Femur (tissue), 1 donor: ENCODE measurements at regions not wholly inside any gene's neighbourhood (a gene's known extent, or its start where the extent isn't known, plus 50 kb on each side); places are given as distances from the start of the nearest gene placed in this dataset.

ENCODE experiments used
- DNase-seq: peaks from one replicate; pipeline ENCODE4 v3.0.0-alpha.2; 2017

- DNase-seq = no peak
These were observed 254.8 kb upstream of the ZMIZ1 start for GRCh38 chr10:78813998-78814399.

GRCh38 chr10:78814407-78814806, 254.4 kb upstream of the ZMIZ1 start:
- no peak for DNase-seq

- DNase-seq = no peak
These were observed 252.9 kb upstream of the ZMIZ1 start for GRCh38 chr10:78815702-78816334.

- DNase-seq = no peak
These were observed 251.4 kb upstream of the ZMIZ1 start for GRCh38 chr10:78817361-78817760.

GRCh38 chr10:78817804-78818203, 251.0 kb upstream of the ZMIZ1 start:
- no peak for DNase-seq

- no peak for DNase-seq
These were observed 249.3 kb upstream of the ZMIZ1 start for GRCh38 chr10:78819361-78820006.

- no peak for DNase-seq
These were observed 248.8 kb upstream of the ZMIZ1 start for GRCh38 chr10:78820007-78820362.

- DNase-seq = no peak
These were observed 247.7 kb upstream of the ZMIZ1 start for GRCh38 chr10:78821052-78821451.

- no peak for DNase-seq
These were observed 239.9 kb upstream of the ZMIZ1 start for GRCh38 chr10:78828647-78829539.

GRCh38 chr10:78829565-78829964, 239.2 kb upstream of the ZMIZ1 start:
- no peak for DNase-seq

- DNase-seq = no peak
These were observed 238.4 kb upstream of the ZMIZ1 start for GRCh38 chr10:78830062-78830975.

- DNase-seq = no peak
These were observed 237.8 kb upstream of the ZMIZ1 start for GRCh38 chr10:78830976-78831375.

- no peak for DNase-seq
These were observed 237.3 kb upstream of the ZMIZ1 start for GRCh38 chr10:78831461-78831860.

- DNase-seq = no peak
These were observed 236.5 kb upstream of the ZMIZ1 start for GRCh38 chr10:78832281-78832680.

- DNase-seq = peak; percentile 22
These were observed 230.6 kb upstream of the ZMIZ1 start for GRCh38 chr10:78838141-78838657.

- no peak for DNase-seq
These were observed 225.3 kb upstream of the ZMIZ1 start for GRCh38 chr10:78843495-78843894.

- no peak for DNase-seq
These were observed 223.7 kb upstream of the ZMIZ1 start for GRCh38 chr10:78844960-78845607.

- no peak for DNase-seq
These were observed 222.7 kb upstream of the ZMIZ1 start for GRCh38 chr10:78846071-78846470.

GRCh38 chr10:78846760-78847159, 222.0 kb upstream of the ZMIZ1 start:
- DNase-seq = peak; percentile 66

GRCh38 chr10:78847485-78847884, 221.3 kb upstream of the ZMIZ1 start:
- no peak for DNase-seq

- DNase-seq = peak; percentile 11
These were observed 219.7 kb upstream of the ZMIZ1 start for GRCh38 chr10:78849115-78849514.

GRCh38 chr10:78849731-78850130, 219.0 kb upstream of the ZMIZ1 start:
- peak; percentile 1 for DNase-seq
